HG03097 (cell line): ENCODE measurements at regions not wholly inside any gene's neighbourhood (a gene's known extent, or its start where the extent isn't known, plus 50 kb on each side); places are given as distances from the start of the nearest gene placed in this dataset.

ENCODE experiments used
- ATAC-seq: cut with Tn5 transposase; IDR thresholded peaks from one replicate; pipeline ENCODE4 v1.9.1; 2021; ENCODE audit not compliant: unreplicated experiment, low FRiP score

GRCh38 chr11:97354576-97354975 lies 964.8 kb downstream of the JRKL start:
- ATAC-seq: no peak

GRCh38 chr11:97355230-97355629 lies 965.4 kb downstream of the JRKL start:
- ATAC-seq: no peak

GRCh38 chr11:97356144-97356543 lies 966.3 kb downstream of the JRKL start:
- ATAC-seq: no peak

- no peak for ATAC-seq
Measured at GRCh38 chr11:97359016-97359415, 969.2 kb downstream of the JRKL start.

- ATAC-seq: no peak
Measured at GRCh38 chr11:97361812-97362378, 972.1 kb downstream of the JRKL start.

GRCh38 chr11:97363331-97363730 lies 973.5 kb downstream of the JRKL start:
- ATAC-seq: no peak

- ATAC-seq: no peak
Measured at GRCh38 chr11:97364047-97364446, 974.2 kb downstream of the JRKL start.

GRCh38 chr11:97367406-97368083 lies 977.7 kb downstream of the JRKL start:
- ATAC-seq: no peak

GRCh38 chr11:97389270-97389669 lies 999.5 kb downstream of the JRKL start:
- no peak for ATAC-seq

- no peak for ATAC-seq
Measured at GRCh38 chr11:97398246-97398645, 1008.4 kb downstream of the JRKL start.

- ATAC-seq: no peak
Measured at GRCh38 chr11:97409141-97409540, 1019.3 kb downstream of the JRKL start.

- ATAC-seq: no peak
Measured at GRCh38 chr11:97414801-97415200, 1025.0 kb downstream of the JRKL start.

- ATAC-seq: no peak
Measured at GRCh38 chr11:97419729-97420128, 1029.9 kb downstream of the JRKL start.

GRCh38 chr11:97428247-97428790 lies 1038.5 kb downstream of the JRKL start:
- no peak for ATAC-seq

- no peak for ATAC-seq
Measured at GRCh38 chr11:97430877-97431276, 1041.1 kb downstream of the JRKL start.

GRCh38 chr11:97432926-97433325 lies 1043.1 kb downstream of the JRKL start:
- ATAC-seq: no peak

- no peak for ATAC-seq
Measured at GRCh38 chr11:97445561-97445960, 1055.7 kb downstream of the JRKL start.

- ATAC-seq: no peak
Measured at GRCh38 chr11:97451441-97451840, 1061.6 kb downstream of the JRKL start.

- no peak for ATAC-seq
Measured at GRCh38 chr11:97454988-97455387, 1065.2 kb downstream of the JRKL start.

GRCh38 chr11:97460091-97460490 lies 1070.3 kb downstream of the JRKL start:
- ATAC-seq: no peak

- no peak for ATAC-seq
Measured at GRCh38 chr11:97461044-97461880, 1071.4 kb downstream of the JRKL start.
